ENCODE measurements at regions not wholly inside any gene's neighbourhood (a gene's known extent, or its start where the extent isn't known, plus 50 kb on each side); places are given as distances from the start of the nearest gene placed in this dataset.

GRCh38 chr2:187935126-187935525 is 356.5 kb upstream of the GULP1 start:
- Histone ChIP-seq H3K36me3 (replicated peaks in 1 of 2; ENCODE audit: insufficient read depth in 1 of 2, low read depth in 2 of 2) (no peaks in the 10 kb centered on the region), H3K9me3 (no peaks in the 10 kb centered on the region), H3K4me3 (no peak overlapping the region), H3K27me3 (no peaks in the 10 kb centered on the region), H3K27ac (no peak overlapping the region), H3K4me1 (no peaks in the 10 kb centered on the region)
- intact Hi-C loops (cut with DNase I) = no loop called here
- WGBS, 2 donors = 84 to 89% methylated on average over 6 of the region's 6 CpGs
- ATAC-seq (no peak), DNase-seq (no peak)
- TF ChIP-seq CTCF (IDR thresholded peaks at IDR 0.05) (no peak), POLR2A (IDR thresholded peaks at IDR 0.05) (no peak)

GRCh38 chr2:187936228-187936627 is 355.4 kb upstream of the GULP1 start:
- H3K4me3 ChIP-seq = no peak overlapping the region
- H3K4me1 ChIP-seq = no peaks in the 10 kb centered on the region
- no peaks in the 10 kb centered on the region for H3K9me3 ChIP-seq
- WGBS, 2 donors = 71 to 77% methylated on average over 2 of the region's 2 CpGs
- no peak for DNase-seq
- H3K27ac ChIP-seq = no peak overlapping the region
- no peak for TF ChIP-seq POLR2A (IDR thresholded peaks at IDR 0.05)
- TF ChIP-seq CTCF (IDR thresholded peaks at IDR 0.05) = no peak
- H3K36me3 ChIP-seq (replicated peaks in 1 of 2; ENCODE audit: insufficient read depth in 1 of 2, low read depth in 2 of 2) = no peaks in the 10 kb centered on the region
- intact Hi-C loops (cut with DNase I) = no loop called here
- no peaks in the 10 kb centered on the region for H3K27me3 ChIP-seq
- no peak for ATAC-seq

- TF ChIP-seq CTCF (IDR thresholded peaks at IDR 0.05) (no peak), POLR2A (IDR thresholded peaks at IDR 0.05) (no peak)
- intact Hi-C loops (cut with DNase I) = no loop called here
- Histone ChIP-seq H3K27ac (no peak overlapping the region), H3K4me3 (no peak overlapping the region), H3K4me1 (no peaks in the 10 kb centered on the region), H3K36me3 (replicated peaks in 1 of 2; ENCODE audit: insufficient read depth in 1 of 2, low read depth in 2 of 2) (no peaks in the 10 kb centered on the region), H3K9me3 (no peaks in the 10 kb centered on the region), H3K27me3 (no peaks in the 10 kb centered on the region)
- ATAC-seq = no peak
- 13 to 52% methylated on average over 1 of the region's 1 CpG for WGBS, 2 donors
- DNase-seq = no peak
These were observed 352.5 kb upstream of the GULP1 start for GRCh38 chr2:187939180-187939579.

- TF ChIP-seq POLR2A (IDR thresholded peaks at IDR 0.05) (no peak), CTCF (IDR thresholded peaks at IDR 0.05) (no peak)
- H3K36me3 ChIP-seq (replicated peaks in 1 of 2; ENCODE audit: insufficient read depth in 1 of 2, low read depth in 2 of 2) = no peaks in the 10 kb centered on the region
- intact Hi-C loops (cut with DNase I) = no loop called here
- no peak overlapping the region for H3K4me3 ChIP-seq
- no peaks in the 10 kb centered on the region for H3K27me3 ChIP-seq
- DNase-seq (no peak), ATAC-seq (no peak)
- no peaks in the 10 kb centered on the region for H3K9me3 ChIP-seq
- no peaks in the 10 kb centered on the region for H3K4me1 ChIP-seq
- H3K27ac ChIP-seq = no peak overlapping the region
These were observed 348.8 kb upstream of the GULP1 start for GRCh38 chr2:187942876-187943275.

- Histone ChIP-seq H3K4me3 (no peak overlapping the region), H3K27ac (no peak overlapping the region), H3K4me1 (no peaks in the 10 kb centered on the region), H3K9me3 (no peaks in the 10 kb centered on the region), H3K27me3 (no peaks in the 10 kb centered on the region), H3K36me3 (replicated peaks in 1 of 2; ENCODE audit: insufficient read depth in 1 of 2, low read depth in 2 of 2) (no peaks in the 10 kb centered on the region)
- DNase-seq = no peak
- WGBS, 2 donors = 88 to 92% methylated on average over 6 of the region's 6 CpGs
- intact Hi-C loops (cut with DNase I) = no loop called here
- no peak for TF ChIP-seq CTCF (IDR thresholded peaks at IDR 0.05)
- no peak for TF ChIP-seq POLR2A (IDR thresholded peaks at IDR 0.05)
- no peak for ATAC-seq
These were observed 347.8 kb upstream of the GULP1 start for GRCh38 chr2:187943772-187944369.

Data from body of pancreas (tissue), 4 donors.